ENCODE measurements at regions not wholly inside any gene's neighbourhood (a gene's known extent, or its start where the extent isn't known, plus 50 kb on each side); places are given as distances from the start of the nearest gene placed in this dataset.

DNA sequence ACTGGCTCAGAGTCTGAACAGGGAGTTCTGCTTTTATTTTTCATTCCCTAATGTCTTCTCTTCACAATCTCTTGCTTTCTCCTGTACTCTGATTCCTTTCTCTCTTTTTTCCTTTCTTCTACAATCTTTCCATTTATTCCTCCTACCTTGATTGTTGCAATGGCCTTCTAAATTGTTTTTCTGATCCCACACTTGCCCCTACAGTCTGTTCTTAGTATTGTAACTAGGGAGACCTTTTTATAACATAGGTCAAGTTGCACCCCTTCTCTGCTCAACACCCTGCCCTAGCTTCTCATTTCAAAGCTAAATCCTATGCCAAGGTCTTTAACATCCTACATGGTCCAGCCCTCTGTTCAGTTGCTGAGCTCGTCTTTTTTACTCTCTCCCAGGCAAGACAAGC is 277.9 kb downstream of the GBA3 start:
- TF ChIP-seq, protein P1, sequence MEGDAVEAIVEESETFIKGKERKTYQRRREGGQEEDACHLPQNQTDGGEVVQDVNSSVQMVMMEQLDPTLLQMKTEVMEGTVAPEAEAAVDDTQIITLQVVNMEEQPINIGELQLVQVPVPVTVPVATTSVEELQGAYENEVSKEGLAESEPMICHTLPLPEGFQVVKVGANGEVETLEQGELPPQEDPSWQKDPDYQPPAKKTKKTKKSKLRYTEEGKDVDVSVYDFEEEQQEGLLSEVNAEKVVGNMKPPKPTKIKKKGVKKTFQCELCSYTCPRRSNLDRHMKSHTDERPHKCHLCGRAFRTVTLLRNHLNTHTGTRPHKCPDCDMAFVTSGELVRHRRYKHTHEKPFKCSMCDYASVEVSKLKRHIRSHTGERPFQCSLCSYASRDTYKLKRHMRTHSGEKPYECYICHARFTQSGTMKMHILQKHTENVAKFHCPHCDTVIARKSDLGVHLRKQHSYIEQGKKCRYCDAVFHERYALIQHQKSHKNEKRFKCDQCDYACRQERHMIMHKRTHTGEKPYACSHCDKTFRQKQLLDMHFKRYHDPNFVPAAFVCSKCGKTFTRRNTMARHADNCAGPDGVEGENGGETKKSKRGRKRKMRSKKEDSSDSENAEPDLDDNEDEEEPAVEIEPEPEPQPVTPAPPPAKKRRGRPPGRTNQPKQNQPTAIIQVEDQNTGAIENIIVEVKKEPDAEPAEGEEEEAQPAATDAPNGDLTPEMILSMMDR (IDR thresholded peaks at IDR 0.05; ENCODE audit: low read depth, low read length, missing control alignments), result no peak
- no peak for DNase-seq (ENCODE audit: low read depth)

DNA sequence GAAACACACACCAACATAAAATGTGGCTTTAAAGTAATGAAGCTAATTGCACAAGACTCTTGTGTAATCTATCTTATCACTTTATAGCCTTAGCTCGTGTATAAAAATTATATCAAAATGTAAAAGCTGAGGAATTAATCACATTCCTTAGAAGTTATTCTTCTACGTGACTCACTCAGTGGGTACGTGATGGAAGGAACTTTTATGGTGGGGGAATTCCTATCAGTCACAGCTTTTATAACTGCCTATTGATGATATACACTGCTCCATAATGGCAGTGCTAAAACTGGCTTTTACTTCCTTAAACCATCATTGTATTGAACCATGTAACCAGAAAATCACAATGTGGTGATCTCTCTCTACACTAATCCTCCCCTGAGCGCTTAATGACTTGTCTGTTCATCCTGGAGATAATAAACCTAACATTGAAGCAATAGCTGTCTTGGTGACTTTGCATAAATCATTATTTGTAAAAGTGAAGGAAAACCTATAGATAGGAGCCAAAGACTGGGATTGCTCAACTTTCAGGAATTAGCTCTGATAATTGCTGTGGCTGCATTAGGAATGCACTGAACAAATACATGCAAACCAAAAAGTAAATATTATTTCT is 276.7 kb downstream of the GBA3 start:
- no peak overlapping the region for H3K4me3 ChIP-seq (ENCODE audit: low read depth, low read length)
- TF ChIP-seq, protein P1 (IDR thresholded peaks at IDR 0.05; ENCODE audit: low read depth, low read length, missing control alignments), result no peak
- no peak for DNase-seq (ENCODE audit: low read depth)

More for the DNA sequence above, 277.9 kb downstream of the GBA3 start:
- no peak overlapping the region for H3K4me3 ChIP-seq (ENCODE audit: low read depth, low read length)

DNA sequence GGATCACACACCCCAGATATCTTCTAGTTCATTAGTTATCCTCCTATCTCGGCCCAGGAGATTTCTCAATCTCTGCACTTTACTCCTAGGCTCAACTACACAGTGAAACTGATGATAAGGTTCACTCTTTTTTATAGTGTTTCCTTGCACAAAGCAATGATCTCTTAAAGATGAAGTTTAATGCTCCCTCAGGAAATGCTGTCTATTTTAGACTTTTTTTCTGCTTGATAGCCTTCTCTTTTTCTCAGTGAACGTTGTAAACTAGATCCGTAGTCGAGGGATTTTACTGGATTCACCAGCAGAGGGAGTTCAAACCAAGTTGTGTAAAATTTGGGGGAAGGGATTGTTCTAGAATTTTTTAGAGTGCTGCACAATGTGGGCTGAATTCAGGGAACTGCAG is 269.6 kb downstream of the GBA3 start:
- no peak overlapping the region for H3K4me3 ChIP-seq (ENCODE audit: low read depth, low read length)
- DNase-seq (ENCODE audit: low read depth), result no peak
- TF ChIP-seq, protein P1 (IDR thresholded peaks at IDR 0.05; ENCODE audit: low read depth, low read length, missing control alignments), result peak; percentile 8

DNA sequence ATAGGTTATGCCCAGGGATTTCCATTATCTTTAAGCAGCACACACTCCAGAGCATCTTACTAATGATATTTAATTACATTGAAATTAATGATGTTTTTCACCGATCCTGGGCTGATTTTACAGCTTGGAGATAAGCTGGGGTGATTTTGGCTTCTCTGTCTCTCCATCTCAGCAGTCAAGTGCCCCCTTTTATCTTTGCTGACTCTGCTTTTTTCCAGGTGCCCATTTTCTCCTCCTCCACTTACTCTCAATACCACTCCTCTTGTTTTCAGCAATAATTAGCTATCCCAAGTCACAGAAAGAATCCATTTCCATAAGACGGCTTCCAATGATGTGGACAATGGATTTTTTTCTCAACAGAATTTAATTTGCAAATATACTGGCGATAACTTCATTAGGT is 266.7 kb downstream of the GBA3 start:
- H3K4me3 ChIP-seq (ENCODE audit: low read depth, low read length), result no peak overlapping the region
- no peak for DNase-seq (ENCODE audit: low read depth)
- TF ChIP-seq, protein P1 (IDR thresholded peaks at IDR 0.05; ENCODE audit: low read depth, low read length, missing control alignments), result no peak

DNA sequence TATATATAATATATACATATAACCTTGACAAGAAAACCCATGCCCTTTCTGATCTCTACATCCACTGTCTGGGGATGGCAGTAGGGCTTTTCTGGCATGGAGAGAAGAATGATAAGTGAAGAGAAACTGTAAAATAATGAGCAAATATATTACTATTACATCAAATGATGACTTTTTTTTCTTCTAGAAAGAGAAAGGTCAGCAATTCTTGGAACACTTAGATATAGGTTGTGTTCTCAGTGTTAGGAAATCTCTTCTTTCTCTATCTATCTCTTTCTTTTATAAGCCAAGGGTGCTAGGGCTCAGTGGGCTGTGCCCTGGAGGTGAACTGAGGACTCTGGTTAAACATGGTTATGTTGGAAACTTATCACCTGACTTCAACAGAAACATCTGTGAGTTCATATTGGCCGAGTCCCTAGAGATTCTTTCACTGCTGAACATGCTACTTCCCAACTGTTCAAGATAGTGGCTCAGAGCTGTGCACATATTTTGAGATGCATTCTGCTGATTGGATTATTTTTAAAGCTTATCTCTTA is 265.1 kb downstream of the GBA3 start:
- TF ChIP-seq, protein P1 (IDR thresholded peaks at IDR 0.05; ENCODE audit: low read depth, low read length, missing control alignments), result no peak
- H3K4me3 ChIP-seq (ENCODE audit: low read depth, low read length), result no peak overlapping the region
- DNase-seq (ENCODE audit: low read depth), result no peak

DNA sequence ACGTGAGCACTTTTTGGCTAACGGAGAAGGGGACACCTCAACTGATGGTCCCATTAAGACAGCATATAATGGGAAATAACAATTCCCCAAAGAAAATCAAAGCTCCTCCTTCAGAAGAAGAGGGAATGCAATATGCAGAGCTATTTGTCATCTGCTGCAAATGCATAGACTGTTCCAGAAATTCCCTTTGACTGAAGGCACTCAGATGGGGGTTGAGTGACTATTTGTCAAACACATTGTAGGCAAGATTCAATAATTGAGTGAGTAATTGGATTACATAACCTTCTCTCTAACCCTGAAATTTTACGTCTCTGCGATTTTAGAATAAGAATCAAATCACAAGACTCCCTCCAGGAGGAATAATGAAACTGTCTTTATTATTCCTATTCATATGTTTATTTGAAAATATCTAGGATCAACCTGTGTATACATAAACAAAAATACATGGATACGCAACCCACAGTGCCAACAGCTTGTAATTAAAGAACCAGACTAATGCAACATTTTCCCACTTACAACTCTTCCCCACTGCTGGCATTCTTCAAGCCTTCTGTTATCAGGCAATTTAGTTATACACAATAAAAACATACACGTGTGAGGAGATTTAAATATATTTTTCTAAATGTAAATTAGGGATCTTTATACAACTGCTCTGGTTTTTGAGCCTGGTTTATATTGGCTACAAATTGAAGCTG is 256.6 kb downstream of the GBA3 start:
- TF ChIP-seq, protein P1 (IDR thresholded peaks at IDR 0.05; ENCODE audit: low read depth, low read length, missing control alignments), result no peak
- H3K4me3 ChIP-seq (ENCODE audit: low read depth, low read length), result no peak overlapping the region

More for the DNA sequence above, 256.6 kb downstream of the GBA3 start:
- DNase-seq (ENCODE audit: low read depth), result no peak
